T follicular helper cell (primary cell): ENCODE measurements at regions not wholly inside any gene's neighbourhood (a gene's known extent, or its start where the extent isn't known, plus 50 kb on each side); places are given as distances from the start of the nearest gene placed in this dataset.

Source experiments
- DNase-seq: peaks from one replicate; pipeline ENCODE4 v3.0.0-alpha.2; 2020; ENCODE audit warnings: low read depth

GRCh38 chr7:96410126-96410839, 88.4 kb upstream of the SLC25A13 start:
- no peak for DNase-seq

GRCh38 chr7:96408881-96409280, 87.0 kb upstream of the SLC25A13 start:
- no peak for DNase-seq

GRCh38 chr7:96407427-96407826, 85.5 kb upstream of the SLC25A13 start:
- DNase-seq = no peak

GRCh38 chr7:96402913-96403312, 81.0 kb upstream of the SLC25A13 start:
- no peak for DNase-seq

- no peak for DNase-seq
Observed at GRCh38 chr7:96401200-96401599, 79.3 kb upstream of the SLC25A13 start.

GRCh38 chr7:96400518-96400917, 78.6 kb upstream of the SLC25A13 start:
- no peak for DNase-seq

GRCh38 chr7:96400001-96400400, 78.1 kb upstream of the SLC25A13 start:
- DNase-seq = no peak

GRCh38 chr7:96397936-96398598, 76.2 kb upstream of the SLC25A13 start:
- DNase-seq = no peak

GRCh38 chr7:96388620-96389383, 66.9 kb upstream of the SLC25A13 start:
- DNase-seq = no peak

GRCh38 chr7:96388166-96388565, 66.3 kb upstream of the SLC25A13 start:
- DNase-seq = no peak

GRCh38 chr7:96380111-96380512, 58.2 kb upstream of the SLC25A13 start:
- DNase-seq = no peak

GRCh38 chr7:96377399-96377798, 55.5 kb upstream of the SLC25A13 start:
- DNase-seq = no peak
